Neural cell (in vitro differentiated cells): ENCODE measurements at regions not wholly inside any gene's neighbourhood (a gene's known extent, or its start where the extent isn't known, plus 50 kb on each side); places are given as distances from the start of the nearest gene placed in this dataset.

Experiments used
- EP300 ChIP-seq: fragments of 450-650 bp; conservative IDR thresholded peaks from 2 replicates; pipeline ENCODE4 v1.6.1; 2014; ENCODE audit warnings: antibody characterized with exemption, mild to moderate bottlenecking, moderate library complexity; ENCODE audit not compliant: poor library complexity, severe bottlenecking
- MXI1 ChIP-seq: fragments of 450-650 bp; conservative IDR thresholded peaks from 2 replicates; pipeline ENCODE4 v1.6.1; 2014; ENCODE audit warnings: antibody characterized with exemption, mild to moderate bottlenecking; ENCODE audit not compliant: poor library complexity, severe bottlenecking
- POLR2AphosphoS5 ChIP-seq: IDR thresholded peaks from 2 replicates; pipeline ENCODE4 v1.6.1; 2012
- SMC3 ChIP-seq: fragments of 450-650 bp; conservative IDR thresholded peaks from 2 replicates; pipeline ENCODE4 v1.6.1; 2014; ENCODE audit warnings: antibody characterized with exemption, mild to moderate bottlenecking, moderate library complexity; ENCODE audit not compliant: poor library complexity
- TF ChIP-seq, protein P1 (sequence below): fragments of 450-650 bp; IDR thresholded peaks from 2 replicates; pipeline ENCODE4 v1.5.1; 2014; ENCODE audit warnings: antibody characterized with exemption, mild to moderate bottlenecking, moderate library complexity; ENCODE audit not compliant: poor library complexity, severe bottlenecking
- TF ChIP-seq, protein P2 (sequence below): IDR thresholded peaks from 2 replicates; pipeline ENCODE4 v1.6.1; 2012; ENCODE audit warnings: borderline replicate concordance

- TF ChIP-seq, protein P1, sequence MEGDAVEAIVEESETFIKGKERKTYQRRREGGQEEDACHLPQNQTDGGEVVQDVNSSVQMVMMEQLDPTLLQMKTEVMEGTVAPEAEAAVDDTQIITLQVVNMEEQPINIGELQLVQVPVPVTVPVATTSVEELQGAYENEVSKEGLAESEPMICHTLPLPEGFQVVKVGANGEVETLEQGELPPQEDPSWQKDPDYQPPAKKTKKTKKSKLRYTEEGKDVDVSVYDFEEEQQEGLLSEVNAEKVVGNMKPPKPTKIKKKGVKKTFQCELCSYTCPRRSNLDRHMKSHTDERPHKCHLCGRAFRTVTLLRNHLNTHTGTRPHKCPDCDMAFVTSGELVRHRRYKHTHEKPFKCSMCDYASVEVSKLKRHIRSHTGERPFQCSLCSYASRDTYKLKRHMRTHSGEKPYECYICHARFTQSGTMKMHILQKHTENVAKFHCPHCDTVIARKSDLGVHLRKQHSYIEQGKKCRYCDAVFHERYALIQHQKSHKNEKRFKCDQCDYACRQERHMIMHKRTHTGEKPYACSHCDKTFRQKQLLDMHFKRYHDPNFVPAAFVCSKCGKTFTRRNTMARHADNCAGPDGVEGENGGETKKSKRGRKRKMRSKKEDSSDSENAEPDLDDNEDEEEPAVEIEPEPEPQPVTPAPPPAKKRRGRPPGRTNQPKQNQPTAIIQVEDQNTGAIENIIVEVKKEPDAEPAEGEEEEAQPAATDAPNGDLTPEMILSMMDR: no peak
- TF ChIP-seq, protein P2, sequence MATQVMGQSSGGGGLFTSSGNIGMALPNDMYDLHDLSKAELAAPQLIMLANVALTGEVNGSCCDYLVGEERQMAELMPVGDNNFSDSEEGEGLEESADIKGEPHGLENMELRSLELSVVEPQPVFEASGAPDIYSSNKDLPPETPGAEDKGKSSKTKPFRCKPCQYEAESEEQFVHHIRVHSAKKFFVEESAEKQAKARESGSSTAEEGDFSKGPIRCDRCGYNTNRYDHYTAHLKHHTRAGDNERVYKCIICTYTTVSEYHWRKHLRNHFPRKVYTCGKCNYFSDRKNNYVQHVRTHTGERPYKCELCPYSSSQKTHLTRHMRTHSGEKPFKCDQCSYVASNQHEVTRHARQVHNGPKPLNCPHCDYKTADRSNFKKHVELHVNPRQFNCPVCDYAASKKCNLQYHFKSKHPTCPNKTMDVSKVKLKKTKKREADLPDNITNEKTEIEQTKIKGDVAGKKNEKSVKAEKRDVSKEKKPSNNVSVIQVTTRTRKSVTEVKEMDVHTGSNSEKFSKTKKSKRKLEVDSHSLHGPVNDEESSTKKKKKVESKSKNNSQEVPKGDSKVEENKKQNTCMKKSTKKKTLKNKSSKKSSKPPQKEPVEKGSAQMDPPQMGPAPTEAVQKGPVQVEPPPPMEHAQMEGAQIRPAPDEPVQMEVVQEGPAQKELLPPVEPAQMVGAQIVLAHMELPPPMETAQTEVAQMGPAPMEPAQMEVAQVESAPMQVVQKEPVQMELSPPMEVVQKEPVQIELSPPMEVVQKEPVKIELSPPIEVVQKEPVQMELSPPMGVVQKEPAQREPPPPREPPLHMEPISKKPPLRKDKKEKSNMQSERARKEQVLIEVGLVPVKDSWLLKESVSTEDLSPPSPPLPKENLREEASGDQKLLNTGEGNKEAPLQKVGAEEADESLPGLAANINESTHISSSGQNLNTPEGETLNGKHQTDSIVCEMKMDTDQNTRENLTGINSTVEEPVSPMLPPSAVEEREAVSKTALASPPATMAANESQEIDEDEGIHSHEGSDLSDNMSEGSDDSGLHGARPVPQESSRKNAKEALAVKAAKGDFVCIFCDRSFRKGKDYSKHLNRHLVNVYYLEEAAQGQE: no peak
- TF ChIP-seq EP300: no peak
- no peak for TF ChIP-seq SMC3
- TF ChIP-seq POLR2AphosphoS5: no peak
- no peak for TF ChIP-seq MXI1
Measured at GRCh38 chrX:140391313-140391712, 113.6 kb downstream of the SOX3 start.
